ENCODE measurements at regions not wholly inside any gene's neighbourhood (a gene's known extent, or its start where the extent isn't known, plus 50 kb on each side); places are given as distances from the start of the nearest gene placed in this dataset.

GRCh38 chrX:45749375-45749774, 548.7 kb upstream of the DIPK2B start:
- TF ChIP-seq CTCF (IDR thresholded peaks at IDR 0.05) (peak; percentile 33), ZNF302 (CRISPR knock-in tag; IDR thresholded peaks at IDR 0.05) (no peak), POLR2A (IDR thresholded peaks at IDR 0.05; ENCODE audit: low read length) (no peak), ESRRA (IDR thresholded peaks at IDR 0.05; ENCODE audit: borderline replicate concordance, low read length) (no peak), RFX5 (IDR thresholded peaks at IDR 0.05) (no peak)
